ENCODE measurements at regions not wholly inside any gene's neighbourhood (a gene's known extent, or its start where the extent isn't known, plus 50 kb on each side); places are given as distances from the start of the nearest gene placed in this dataset.
"Not testable (repeated sequence)": the region's sequence is repeated elsewhere in the genome, so short reads cannot be mapped to it uniquely, and the experiment has no call there.

DNA sequence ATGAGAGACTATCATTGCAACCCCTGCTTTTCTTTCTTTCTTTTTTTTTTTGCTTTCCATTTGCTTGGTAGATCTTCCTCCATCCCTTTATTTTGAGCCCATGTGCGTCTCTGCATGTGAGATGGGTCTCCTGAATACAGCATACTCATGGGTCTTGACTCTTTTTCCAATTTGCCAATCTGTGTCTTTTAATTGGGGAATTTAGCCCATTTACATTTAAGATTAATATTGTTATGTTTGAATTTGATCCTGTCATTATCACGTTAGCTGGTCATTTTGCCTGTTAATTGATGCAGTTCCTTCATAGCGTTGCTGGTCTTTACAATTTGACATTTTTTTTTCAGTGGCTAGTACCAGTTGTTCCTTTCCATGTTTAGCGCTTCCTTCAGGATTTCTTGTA, 211.5 kb upstream of the SLC38A2 start:
- not testable (repeated sequence) for DNase-seq

GRCh38 chr12:46581990-46582389, 209.4 kb upstream of the SLC38A2 start:
- intact Hi-C loops (cut with DNase I); DNase-seq: not testable (repeated sequence)

More for the DNA sequence above, 211.5 kb upstream of the SLC38A2 start:
- intact Hi-C loops (cut with DNase I), result not testable (repeated sequence)

- no peak for DNase-seq
- intact Hi-C loops (cut with DNase I), result no loop called here
These were observed 207.9 kb upstream of the SLC38A2 start for GRCh38 chr12:46580445-46580844.

GRCh38 chr12:46579474-46579873, 206.9 kb upstream of the SLC38A2 start:
- intact Hi-C loops (cut with DNase I), result no loop called here

GRCh38 chr12:46578190-46578982, 205.8 kb upstream of the SLC38A2 start:
- no peak for DNase-seq
- intact Hi-C loops (cut with DNase I), result no loop called here

More at GRCh38 chr12:46579474-46579873, 206.9 kb upstream of the SLC38A2 start:
- no peak for DNase-seq

GRCh38 chr12:46577063-46577776, 204.6 kb upstream of the SLC38A2 start:
- intact Hi-C loops (cut with DNase I), result no loop called here
- DNase-seq, result no peak

GRCh38 chr12:46574847-46575246, 202.3 kb upstream of the SLC38A2 start:
- DNase-seq, result no peak
- intact Hi-C loops (cut with DNase I), result no loop called here

DNA sequence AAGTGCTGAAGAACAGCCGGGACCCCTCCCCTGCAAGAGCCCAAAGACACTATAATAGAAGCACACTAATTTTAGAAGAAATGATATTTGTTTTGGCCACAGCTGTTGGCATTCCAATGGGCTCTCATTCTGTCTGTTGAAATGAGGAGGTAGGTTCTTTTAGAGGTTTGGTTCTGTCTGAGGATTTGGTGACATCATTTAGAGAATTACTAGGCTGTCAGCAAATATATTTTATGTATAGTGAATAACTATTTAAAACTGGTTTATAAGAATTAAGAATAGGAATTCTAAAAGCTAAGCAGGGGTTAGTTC, 200.7 kb upstream of the SLC38A2 start:
- no peak for DNase-seq
- intact Hi-C loops (cut with DNase I), result no loop called here

DNA sequence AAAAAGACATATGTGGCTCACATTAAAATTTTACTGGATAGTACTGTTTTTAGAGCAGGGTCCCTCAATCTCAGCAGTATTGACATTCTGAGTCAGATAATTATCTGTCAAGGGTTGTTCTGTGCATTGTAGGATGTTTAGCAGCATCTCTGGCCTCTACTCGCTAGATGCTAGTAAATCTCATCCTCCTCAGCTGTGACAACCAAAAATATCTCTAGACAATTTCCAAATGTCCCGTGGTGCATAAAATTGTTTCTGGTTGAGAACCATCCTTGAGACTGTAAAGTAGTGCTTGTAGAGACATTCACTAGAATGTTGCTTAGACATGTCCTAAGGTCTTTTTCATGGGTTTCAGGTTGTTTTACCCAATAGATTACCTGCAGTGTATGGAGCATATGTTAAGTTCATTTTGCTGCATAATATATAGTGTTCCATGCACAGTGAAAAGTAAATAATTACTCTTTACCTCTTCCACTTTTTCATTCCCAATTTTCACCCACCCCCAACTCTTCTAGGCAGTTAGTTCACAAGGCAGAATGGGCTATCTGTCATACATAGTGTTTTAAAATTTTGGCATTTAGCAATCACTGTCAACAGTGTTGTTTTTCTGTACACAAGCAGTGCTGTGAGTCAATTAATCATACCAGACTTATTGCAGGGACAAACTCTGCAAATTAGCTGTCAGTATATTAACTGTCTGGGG, 200.2 kb upstream of the SLC38A2 start:
- no peak for DNase-seq
- intact Hi-C loops (cut with DNase I), result no loop called here

DNA sequence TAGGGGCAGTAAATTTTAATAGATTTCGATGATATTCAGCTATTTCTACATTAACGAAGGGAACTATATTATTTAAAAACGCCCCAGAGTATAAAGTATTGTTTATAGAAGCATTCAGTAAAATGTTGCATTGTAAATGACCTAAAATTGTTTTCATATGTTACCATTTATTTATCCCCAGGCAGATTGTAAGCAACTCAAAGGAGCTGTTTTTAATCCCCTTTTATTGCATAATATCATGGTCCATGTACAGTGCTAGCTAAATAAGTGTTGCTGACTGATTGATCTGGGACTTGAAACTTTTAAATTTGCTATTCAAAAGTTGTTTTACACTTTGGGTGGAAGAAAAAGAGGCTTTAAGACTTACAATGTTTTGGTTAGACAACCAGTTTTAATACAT, 199.0 kb upstream of the SLC38A2 start:
- no peak for DNase-seq
- intact Hi-C loops (cut with DNase I), result no loop called here

GRCh38 chr12:46569826-46570439, 197.4 kb upstream of the SLC38A2 start:
- intact Hi-C loops (cut with DNase I), result no loop called here
- DNase-seq, result no peak

- intact Hi-C loops (cut with DNase I), result no loop called here
- no peak for DNase-seq
These were observed 195.1 kb upstream of the SLC38A2 start for GRCh38 chr12:46567667-46568066.

- intact Hi-C loops (cut with DNase I), result no loop called here
- no peak for DNase-seq
These were observed 190.2 kb upstream of the SLC38A2 start for GRCh38 chr12:46562625-46563225.

- DNase-seq; intact Hi-C loops (cut with DNase I): not testable (repeated sequence)
These were observed 189.4 kb upstream of the SLC38A2 start for GRCh38 chr12:46561769-46562624.

GRCh38 chr12:46560874-46561273, 188.3 kb upstream of the SLC38A2 start:
- intact Hi-C loops (cut with DNase I), result no loop called here

GRCh38 chr12:46560089-46560488, 187.5 kb upstream of the SLC38A2 start:
- no peak for DNase-seq
- intact Hi-C loops (cut with DNase I), result no loop called here

More at GRCh38 chr12:46560874-46561273, 188.3 kb upstream of the SLC38A2 start:
- DNase-seq, result no peak

GRCh38 chr12:46559311-46559710, 186.7 kb upstream of the SLC38A2 start:
- intact Hi-C loops (cut with DNase I), result no loop called here
- DNase-seq, result no peak

DNA sequence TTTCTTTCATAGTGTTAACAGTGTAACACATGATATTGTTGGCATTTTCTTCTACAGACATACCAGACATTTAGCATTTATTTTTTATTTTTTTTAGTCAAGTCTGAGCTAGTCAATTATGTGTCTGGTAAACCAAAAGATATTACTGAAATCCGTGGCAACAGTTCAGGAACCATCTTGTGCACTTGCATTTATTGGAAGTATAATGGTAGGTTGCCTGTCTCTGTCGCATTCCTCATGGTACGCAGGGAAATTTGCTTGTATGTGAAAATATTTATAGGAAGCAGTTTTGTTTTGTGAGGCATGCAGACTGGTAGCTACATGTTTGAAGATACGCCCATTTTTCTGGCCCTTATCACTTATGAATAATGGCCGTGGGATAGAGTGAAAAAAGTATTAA, 186.1 kb upstream of the SLC38A2 start:
- intact Hi-C loops (cut with DNase I), result no loop called here
- no peak for DNase-seq
